SU-DHL-6 (cell line): ENCODE measurements at regions not wholly inside any gene's neighbourhood (a gene's known extent, or its start where the extent isn't known, plus 50 kb on each side); places are given as distances from the start of the nearest gene placed in this dataset.

Source experiments
- H2AFZ ChIP-seq: fragments of 200-600 bp; sonication (generic); 2 replicates; pipeline ENCODE4 v1.6.1; 2014; ENCODE audit warnings: low read depth, mild to moderate bottlenecking, moderate library complexity, mixed read lengths, antibody characterized with exemption, low read length; ENCODE audit not compliant: severe bottlenecking
- H3F3A ChIP-seq: fragments of 200-600 bp; shearing (Covaris generic); 2 replicates; pipeline ENCODE4 v1.6.0; 2016; ENCODE audit warnings: antibody characterized with exemption, mild to moderate bottlenecking; ENCODE audit not compliant: insufficient read depth
- H3K27ac ChIP-seq: fragments of 200-600 bp; sonication (generic); 2 replicates; pipeline ENCODE4 v1.5.1; 2016; ENCODE audit warnings: low read depth, mild to moderate bottlenecking, low read length, moderate library complexity, mixed read lengths
- H3K27me3 ChIP-seq: fragments of 200-600 bp; sonication (generic), shearing (Covaris generic); 2 replicates; pipeline ENCODE4 v1.6.0; 2014; ENCODE audit warnings: mild to moderate bottlenecking, low read length
- H3K36me3 ChIP-seq: fragments of 200-600 bp; sonication (generic); 2 replicates; pipeline ENCODE4 v1.6.1; 2014; ENCODE audit warnings: mild to moderate bottlenecking, low read length, mixed read lengths
- H3K4me2 ChIP-seq: fragments of 300-600, 200-600 bp; shearing (Covaris generic), sonication (generic); 2 replicates; pipeline ENCODE4 v1.6.0; 2014; ENCODE audit warnings: low read length, low read depth, mild to moderate bottlenecking; ENCODE audit not compliant: poor library complexity, severe bottlenecking
- H3K4me3 ChIP-seq: fragments of 200-600 bp; sonication (generic); 2 replicates; pipeline ENCODE4 v1.5.1; 2014; ENCODE audit warnings: antibody characterized with exemption, low read length, mild to moderate bottlenecking, mixed read lengths; ENCODE audit not compliant: insufficient read depth, poor library complexity, severe bottlenecking
- H3K79me2 ChIP-seq: fragments of 200-600 bp; sonication (generic); 2 replicates; pipeline ENCODE4 v1.6.1; 2014; ENCODE audit warnings: mild to moderate bottlenecking, low read length, moderate library complexity; ENCODE audit not compliant: insufficient read depth
- H3K9ac ChIP-seq: fragments of 200-600 bp; sonication (generic); 2 replicates; pipeline ENCODE4 v1.7.0; 2014; ENCODE audit warnings: mild to moderate bottlenecking, low read length
- H3K9me2 ChIP-seq: fragments of 200-600 bp; sonication (generic); replicated peaks from 2 replicates; pipeline ENCODE4 v1.6.1; 2014; ENCODE audit warnings: low read length; ENCODE audit not compliant: insufficient read depth
- H3K9me3 ChIP-seq: fragments of 200-600 bp; sonication (generic); 2 replicates; pipeline ENCODE4 v1.6.1; 2014; ENCODE audit warnings: low read length, mixed read lengths; ENCODE audit not compliant: insufficient read depth
- H4K20me1 ChIP-seq: fragments of 200-600 bp; sonication (generic); 2 replicates; pipeline ENCODE4 v1.6.1; 2014; ENCODE audit warnings: low read depth, mild to moderate bottlenecking, antibody characterized with exemption, low read length, moderate library complexity, mixed read lengths
- EZH2phosphoT487 ChIP-seq: fragments of 200-600 bp; sonication (generic), shearing (Covaris generic); conservative IDR thresholded peaks from 2 replicates; pipeline ENCODE4 v1.6.1; 2018; ENCODE audit warnings: mild to moderate bottlenecking, antibody characterized with exemption, low read length, moderate library complexity, mixed read lengths
- TF ChIP-seq, protein P1 (sequence below): fragments of 200-600 bp; sonication (generic); IDR thresholded peaks from one replicate; pipeline ENCODE4 v1.5.1; 2017; ENCODE audit warnings: antibody characterized with exemption, mild to moderate bottlenecking, low read length, moderate library complexity; ENCODE audit not compliant: insufficient read depth, poor library complexity, severe bottlenecking

DNA sequence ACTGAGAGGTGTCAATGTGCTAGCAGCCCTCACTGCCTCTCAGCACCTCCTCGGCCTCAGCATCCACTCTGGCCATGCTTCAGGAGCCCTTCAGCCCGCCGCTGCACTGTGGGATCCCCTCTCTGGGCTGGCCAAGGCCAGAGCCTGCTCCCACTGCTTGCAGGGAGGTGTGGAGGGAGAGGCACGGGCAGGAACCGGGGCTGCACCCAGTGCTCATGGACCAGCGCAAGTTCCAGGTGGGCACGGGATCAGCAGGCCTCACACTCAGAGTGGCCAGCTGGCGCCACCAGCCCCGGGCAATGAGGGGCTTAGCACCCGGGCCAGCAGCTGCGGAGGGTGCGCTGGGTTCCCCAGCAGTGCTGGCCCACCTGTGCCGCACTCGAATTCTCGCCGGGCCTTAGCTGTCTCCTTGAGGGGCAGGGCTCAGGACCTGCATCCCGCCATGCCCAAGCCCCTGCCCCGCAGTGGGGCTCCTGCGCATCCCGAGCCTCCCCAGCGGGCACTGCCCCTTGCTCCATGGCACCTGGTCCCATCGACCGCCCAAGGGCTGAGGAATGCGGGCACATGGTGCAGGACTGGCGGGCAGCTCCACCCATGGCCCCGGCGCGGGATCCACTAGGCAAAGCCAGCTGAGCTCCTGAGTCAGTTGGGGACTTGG lies 80.4 kb upstream of the MANEA start:
- H3K79me2 ChIP-seq = no peaks in the 10 kb centered on the region
- no peaks in the 10 kb centered on the region for H3F3A ChIP-seq
- no peaks in the 10 kb centered on the region for H3K27me3 ChIP-seq
- no peak overlapping the region for H3K4me2 ChIP-seq
- no peaks in the 10 kb centered on the region for H3K9me2 ChIP-seq
- no peak overlapping the region for H3K4me3 ChIP-seq
- no peaks in the 10 kb centered on the region for H3K9me3 ChIP-seq
- no peaks in the 10 kb centered on the region for H4K20me1 ChIP-seq
- H3K36me3 ChIP-seq = no peaks in the 10 kb centered on the region
- no peak for TF ChIP-seq EZH2phosphoT487
- TF ChIP-seq, protein P1, sequence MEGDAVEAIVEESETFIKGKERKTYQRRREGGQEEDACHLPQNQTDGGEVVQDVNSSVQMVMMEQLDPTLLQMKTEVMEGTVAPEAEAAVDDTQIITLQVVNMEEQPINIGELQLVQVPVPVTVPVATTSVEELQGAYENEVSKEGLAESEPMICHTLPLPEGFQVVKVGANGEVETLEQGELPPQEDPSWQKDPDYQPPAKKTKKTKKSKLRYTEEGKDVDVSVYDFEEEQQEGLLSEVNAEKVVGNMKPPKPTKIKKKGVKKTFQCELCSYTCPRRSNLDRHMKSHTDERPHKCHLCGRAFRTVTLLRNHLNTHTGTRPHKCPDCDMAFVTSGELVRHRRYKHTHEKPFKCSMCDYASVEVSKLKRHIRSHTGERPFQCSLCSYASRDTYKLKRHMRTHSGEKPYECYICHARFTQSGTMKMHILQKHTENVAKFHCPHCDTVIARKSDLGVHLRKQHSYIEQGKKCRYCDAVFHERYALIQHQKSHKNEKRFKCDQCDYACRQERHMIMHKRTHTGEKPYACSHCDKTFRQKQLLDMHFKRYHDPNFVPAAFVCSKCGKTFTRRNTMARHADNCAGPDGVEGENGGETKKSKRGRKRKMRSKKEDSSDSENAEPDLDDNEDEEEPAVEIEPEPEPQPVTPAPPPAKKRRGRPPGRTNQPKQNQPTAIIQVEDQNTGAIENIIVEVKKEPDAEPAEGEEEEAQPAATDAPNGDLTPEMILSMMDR = no peak
- no peak overlapping the region for H3K27ac ChIP-seq
- H2AFZ ChIP-seq = no peak overlapping the region
- no peak overlapping the region for H3K9ac ChIP-seq

DNA sequence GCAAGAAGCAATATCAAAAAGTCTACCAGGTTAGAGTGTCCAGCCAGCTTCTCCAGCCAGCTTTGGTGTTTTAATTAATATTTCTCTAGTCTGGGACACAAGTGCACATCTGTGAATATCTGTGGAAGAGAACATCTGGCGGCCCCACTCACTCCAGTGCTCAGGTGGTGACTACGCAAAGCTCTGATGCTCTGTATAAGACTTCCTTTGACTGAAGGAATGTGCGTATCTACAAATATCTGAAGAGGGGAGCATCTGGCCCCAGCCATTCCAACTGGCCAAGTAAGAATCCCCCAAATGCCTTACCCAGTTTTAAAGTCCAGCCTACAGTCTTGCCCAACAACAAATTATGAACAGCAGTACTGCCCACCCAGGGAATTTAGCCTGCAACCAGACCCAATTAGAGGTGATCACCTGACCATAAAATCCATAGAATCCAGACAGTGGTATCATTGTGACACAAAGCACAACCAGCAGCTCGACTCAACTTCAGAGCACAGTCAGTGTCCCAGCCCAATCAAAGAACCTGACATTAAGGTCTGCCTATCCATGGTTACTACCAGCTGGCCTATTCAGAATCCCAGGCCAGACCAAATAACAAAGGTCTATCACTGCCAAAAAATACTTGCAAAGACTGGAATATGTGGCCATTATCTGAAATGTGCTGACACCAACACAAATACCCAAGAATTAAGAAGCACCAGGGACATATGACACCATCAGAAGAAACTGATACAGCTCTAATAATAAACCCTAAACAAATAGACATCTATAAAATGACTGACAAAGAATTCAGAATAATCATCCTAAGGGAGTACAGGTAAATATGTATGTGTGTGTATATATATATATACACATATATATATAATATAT lies 76.1 kb upstream of the MANEA start:
- Histone ChIP-seq H3K4me2 (no peak overlapping the region), H3K9me3 (peaks cover 4% of the 10 kb centered on the region; the same call in 1 of the 2 replicates), H3K79me2 (no peaks in the 10 kb centered on the region), H3K36me3 (no peaks in the 10 kb centered on the region), H3K9me2 (no peaks in the 10 kb centered on the region), H2AFZ (no peak overlapping the region), H3K27ac (no peak overlapping the region), H3K9ac (no peak overlapping the region), H4K20me1 (no peaks in the 10 kb centered on the region), H3K27me3 (no peaks in the 10 kb centered on the region), H3F3A (no peaks in the 10 kb centered on the region), H3K4me3 (no peak overlapping the region)
- TF ChIP-seq EZH2phosphoT487 = no peak
- TF ChIP-seq, protein P1 = no peak

DNA sequence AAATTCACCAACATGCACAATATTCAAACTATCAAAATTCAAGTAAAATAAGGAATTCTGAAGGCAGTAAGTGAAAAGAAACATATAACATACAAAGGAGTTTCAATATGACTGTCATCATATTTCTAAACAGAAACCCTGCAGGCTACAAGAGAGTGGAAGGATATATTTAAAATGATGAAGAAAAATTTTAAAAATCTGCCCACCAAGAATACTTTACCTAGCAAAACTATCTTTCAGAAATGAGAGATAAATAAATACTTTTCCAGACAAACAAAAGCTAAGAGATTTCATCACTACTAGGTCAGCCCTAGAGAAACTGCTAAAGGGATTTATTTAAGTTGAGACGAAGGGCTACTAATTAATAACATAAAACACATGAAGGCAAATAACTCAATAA lies 73.8 kb upstream of the MANEA start:
- H2AFZ ChIP-seq = no peak overlapping the region
- no peak overlapping the region for H3K9ac ChIP-seq
- H3K4me2 ChIP-seq = no peak overlapping the region
- no peak for TF ChIP-seq EZH2phosphoT487
- TF ChIP-seq, protein P1 = no peak
- H3K9me2 ChIP-seq = no peaks in the 10 kb centered on the region
- H3F3A ChIP-seq = no peaks in the 10 kb centered on the region
- peaks cover 4% of the 10 kb centered on the region; the same call in 1 of the 2 replicates for H3K9me3 ChIP-seq
- H3K27ac ChIP-seq = no peak overlapping the region
- H3K36me3 ChIP-seq = no peaks in the 10 kb centered on the region
- H3K4me3 ChIP-seq = no peak overlapping the region
- H3K27me3 ChIP-seq = no peaks in the 10 kb centered on the region
- no peaks in the 10 kb centered on the region for H3K79me2 ChIP-seq
- H4K20me1 ChIP-seq = no peaks in the 10 kb centered on the region
